ENCODE measurements at regions not wholly inside any gene's neighbourhood (a gene's known extent, or its start where the extent isn't known, plus 50 kb on each side); places are given as distances from the start of the nearest gene placed in this dataset.

- no peaks in the 10 kb centered on the region for H3K9me3 ChIP-seq (ENCODE audit: control insufficient read depth in 1 of 2, low read length in 2 of 2)
- H3K36me3 ChIP-seq (ENCODE audit: control insufficient read depth in 1 of 2, insufficient read depth in 2 of 2, low read length in 2 of 2): no peaks in the 10 kb centered on the region
- H3K4me3 ChIP-seq (ENCODE audit: low read depth in 1 of 2, low read length in 2 of 2): no peak overlapping the region
- H3K9ac ChIP-seq (ENCODE audit: low read depth in 1 of 2, low read length in 2 of 2): no peak overlapping the region
- peaks cover 2 to 4% of the 10 kb centered on the region in 2 donors for H3K27me3 ChIP-seq (ENCODE audit: control insufficient read depth in 1 of 2, insufficient read depth in 2 of 2, low read length in 2 of 2)
- H3K27ac ChIP-seq (ENCODE audit: low read depth, low read length): no peak overlapping the region
- H3K4me1 ChIP-seq (ENCODE audit: control insufficient read depth in 1 of 2, insufficient read depth in 2 of 2, low read length in 2 of 2): peaks cover 4 to 9% of the 10 kb centered on the region in 2 donors
Measured at GRCh38 chr22:48088251-48088650, 1325.8 kb downstream of the TBC1D22A start.

GRCh38 chr22:48085901-48086645, 1323.6 kb downstream of the TBC1D22A start:
- H3K27me3 ChIP-seq (ENCODE audit: control insufficient read depth in 1 of 2, insufficient read depth in 2 of 2, low read length in 2 of 2): peaks cover 4 to 6% of the 10 kb centered on the region in 2 donors
- no peak overlapping the region for H3K4me3 ChIP-seq (ENCODE audit: low read depth in 1 of 2, low read length in 2 of 2)
- H3K4me1 ChIP-seq (ENCODE audit: control insufficient read depth in 1 of 2, insufficient read depth in 2 of 2, low read length in 2 of 2): peaks cover 4 to 9% of the 10 kb centered on the region in 2 donors
- no peaks in the 10 kb centered on the region for H3K9me3 ChIP-seq (ENCODE audit: control insufficient read depth in 1 of 2, low read length in 2 of 2)
- no peak overlapping the region for H3K27ac ChIP-seq (ENCODE audit: low read depth, low read length)
- no peak overlapping the region for H3K9ac ChIP-seq (ENCODE audit: low read depth in 1 of 2, low read length in 2 of 2)
- H3K36me3 ChIP-seq (ENCODE audit: control insufficient read depth in 1 of 2, insufficient read depth in 2 of 2, low read length in 2 of 2): no peaks in the 10 kb centered on the region

- Histone ChIP-seq H3K36me3 (ENCODE audit: control insufficient read depth in 1 of 2, insufficient read depth in 2 of 2, low read length in 2 of 2) (no peaks in the 10 kb centered on the region), H3K9me3 (ENCODE audit: control insufficient read depth in 1 of 2, low read length in 2 of 2) (no peaks in the 10 kb centered on the region), H3K27me3 (ENCODE audit: control insufficient read depth in 1 of 2, insufficient read depth in 2 of 2, low read length in 2 of 2) (peaks cover 3 to 4% of the 10 kb centered on the region in 2 donors), H3K4me1 (ENCODE audit: control insufficient read depth in 1 of 2, insufficient read depth in 2 of 2, low read length in 2 of 2) (peaks cover 0 to 7% of the 10 kb centered on the region in 2 donors), H3K27ac (ENCODE audit: low read depth, low read length) (no peak overlapping the region), H3K9ac (ENCODE audit: low read depth in 1 of 2, low read length in 2 of 2) (no peak overlapping the region), H3K4me3 (ENCODE audit: low read depth in 1 of 2, low read length in 2 of 2) (no peak overlapping the region)
Measured at GRCh38 chr22:48084729-48085050, 1322.2 kb downstream of the TBC1D22A start.

GRCh38 chr22:48084041-48084728, 1321.7 kb downstream of the TBC1D22A start:
- peaks cover 0 to 7% of the 10 kb centered on the region in 2 donors for H3K4me1 ChIP-seq (ENCODE audit: control insufficient read depth in 1 of 2, insufficient read depth in 2 of 2, low read length in 2 of 2)
- no peak overlapping the region for H3K4me3 ChIP-seq (ENCODE audit: low read depth in 1 of 2, low read length in 2 of 2)
- no peak overlapping the region for H3K27ac ChIP-seq (ENCODE audit: low read depth, low read length)
- H3K27me3 ChIP-seq (ENCODE audit: control insufficient read depth in 1 of 2, insufficient read depth in 2 of 2, low read length in 2 of 2): peaks cover 3 to 4% of the 10 kb centered on the region in 2 donors
- no peak overlapping the region for H3K9ac ChIP-seq (ENCODE audit: low read depth in 1 of 2, low read length in 2 of 2)
- no peaks in the 10 kb centered on the region for H3K9me3 ChIP-seq (ENCODE audit: control insufficient read depth in 1 of 2, low read length in 2 of 2)
- H3K36me3 ChIP-seq (ENCODE audit: control insufficient read depth in 1 of 2, insufficient read depth in 2 of 2, low read length in 2 of 2): no peaks in the 10 kb centered on the region

GRCh38 chr22:48083502-48083901, 1321.1 kb downstream of the TBC1D22A start:
- H3K9me3 ChIP-seq (ENCODE audit: control insufficient read depth in 1 of 2, low read length in 2 of 2): no peaks in the 10 kb centered on the region
- H3K9ac ChIP-seq (ENCODE audit: low read depth in 1 of 2, low read length in 2 of 2): no peak overlapping the region
- no peak overlapping the region for H3K4me3 ChIP-seq (ENCODE audit: low read depth in 1 of 2, low read length in 2 of 2)
- no peak overlapping the region for H3K27ac ChIP-seq (ENCODE audit: low read depth, low read length)
- no peaks in the 10 kb centered on the region for H3K36me3 ChIP-seq (ENCODE audit: control insufficient read depth in 1 of 2, insufficient read depth in 2 of 2, low read length in 2 of 2)
- H3K4me1 ChIP-seq (ENCODE audit: control insufficient read depth in 1 of 2, insufficient read depth in 2 of 2, low read length in 2 of 2): peaks cover 0 to 7% of the 10 kb centered on the region in 2 donors
- H3K27me3 ChIP-seq (ENCODE audit: control insufficient read depth in 1 of 2, insufficient read depth in 2 of 2, low read length in 2 of 2): peaks cover 4 to 6% of the 10 kb centered on the region in 2 donors

GRCh38 chr22:48082284-48082683, 1319.8 kb downstream of the TBC1D22A start:
- Histone ChIP-seq H3K27ac (ENCODE audit: low read depth, low read length) (no peak overlapping the region), H3K9me3 (ENCODE audit: control insufficient read depth in 1 of 2, low read length in 2 of 2) (no peaks in the 10 kb centered on the region), H3K27me3 (ENCODE audit: control insufficient read depth in 1 of 2, insufficient read depth in 2 of 2, low read length in 2 of 2) (peaks cover 4 to 6% of the 10 kb centered on the region in 2 donors), H3K4me1 (ENCODE audit: control insufficient read depth in 1 of 2, insufficient read depth in 2 of 2, low read length in 2 of 2) (peaks cover 0 to 7% of the 10 kb centered on the region in 2 donors), H3K36me3 (ENCODE audit: control insufficient read depth in 1 of 2, insufficient read depth in 2 of 2, low read length in 2 of 2) (no peaks in the 10 kb centered on the region), H3K4me3 (ENCODE audit: low read depth in 1 of 2, low read length in 2 of 2) (no peak overlapping the region), H3K9ac (ENCODE audit: low read depth in 1 of 2, low read length in 2 of 2) (no peak overlapping the region)

- Histone ChIP-seq H3K4me3 (ENCODE audit: low read depth in 1 of 2, low read length in 2 of 2) (no peak overlapping the region), H3K9ac (ENCODE audit: low read depth in 1 of 2, low read length in 2 of 2) (no peak overlapping the region), H3K9me3 (ENCODE audit: control insufficient read depth in 1 of 2, low read length in 2 of 2) (no peaks in the 10 kb centered on the region), H3K27me3 (ENCODE audit: control insufficient read depth in 1 of 2, insufficient read depth in 2 of 2, low read length in 2 of 2) (peaks cover 4 to 6% of the 10 kb centered on the region in 2 donors), H3K4me1 (ENCODE audit: control insufficient read depth in 1 of 2, insufficient read depth in 2 of 2, low read length in 2 of 2) (peaks cover 0 to 7% of the 10 kb centered on the region in 2 donors), H3K36me3 (ENCODE audit: control insufficient read depth in 1 of 2, insufficient read depth in 2 of 2, low read length in 2 of 2) (no peaks in the 10 kb centered on the region), H3K27ac (ENCODE audit: low read depth, low read length) (no peak overlapping the region)
Measured at GRCh38 chr22:48081281-48081680, 1318.8 kb downstream of the TBC1D22A start.

GRCh38 chr22:48080316-48081165, 1318.1 kb downstream of the TBC1D22A start:
- no peak overlapping the region for H3K27ac ChIP-seq (ENCODE audit: low read depth, low read length)
- peaks cover 4 to 6% of the 10 kb centered on the region in 2 donors for H3K27me3 ChIP-seq (ENCODE audit: control insufficient read depth in 1 of 2, insufficient read depth in 2 of 2, low read length in 2 of 2)
- no peaks in the 10 kb centered on the region for H3K9me3 ChIP-seq (ENCODE audit: control insufficient read depth in 1 of 2, low read length in 2 of 2)
- H3K4me3 ChIP-seq (ENCODE audit: low read depth in 1 of 2, low read length in 2 of 2): no peak overlapping the region
- no peak overlapping the region for H3K9ac ChIP-seq (ENCODE audit: low read depth in 1 of 2, low read length in 2 of 2)
- peaks cover 0 to 7% of the 10 kb centered on the region in 2 donors for H3K4me1 ChIP-seq (ENCODE audit: control insufficient read depth in 1 of 2, insufficient read depth in 2 of 2, low read length in 2 of 2)
- H3K36me3 ChIP-seq (ENCODE audit: control insufficient read depth in 1 of 2, insufficient read depth in 2 of 2, low read length in 2 of 2): no peaks in the 10 kb centered on the region

GRCh38 chr22:48079505-48080290, 1317.2 kb downstream of the TBC1D22A start:
- no peak overlapping the region for H3K4me3 ChIP-seq (ENCODE audit: low read depth in 1 of 2, low read length in 2 of 2)
- peaks cover 4 to 6% of the 10 kb centered on the region in 2 donors for H3K27me3 ChIP-seq (ENCODE audit: control insufficient read depth in 1 of 2, insufficient read depth in 2 of 2, low read length in 2 of 2)
- peaks cover 0 to 7% of the 10 kb centered on the region in 2 donors for H3K4me1 ChIP-seq (ENCODE audit: control insufficient read depth in 1 of 2, insufficient read depth in 2 of 2, low read length in 2 of 2)
- H3K36me3 ChIP-seq (ENCODE audit: control insufficient read depth in 1 of 2, insufficient read depth in 2 of 2, low read length in 2 of 2): no peaks in the 10 kb centered on the region
- no peak overlapping the region for H3K27ac ChIP-seq (ENCODE audit: low read depth, low read length)
- H3K9me3 ChIP-seq (ENCODE audit: control insufficient read depth in 1 of 2, low read length in 2 of 2): peaks cover 0 to 3% of the 10 kb centered on the region in 2 donors
- no peak overlapping the region for H3K9ac ChIP-seq (ENCODE audit: low read depth in 1 of 2, low read length in 2 of 2)

Data from duodenal mucosa (tissue), 2 donors.